GM12891 (cell line): ENCODE measurements at regions not wholly inside any gene's neighbourhood (a gene's known extent, or its start where the extent isn't known, plus 50 kb on each side); places are given as distances from the start of the nearest gene placed in this dataset.

ENCODE experiments used
- POLR2A ChIP-seq: IDR thresholded peaks from 2 replicates; pipeline ENCODE4 v1.6.1; 2011; ENCODE audit warnings: low read depth, low read length, control low read depth
- POLR2AphosphoS5 ChIP-seq: IDR thresholded peaks from 2 replicates; pipeline ENCODE4 v1.6.1; 2011; ENCODE audit warnings: low read depth, low read length, control low read depth
- POU2F2 ChIP-seq: IDR thresholded peaks from 2 replicates; pipeline ENCODE4 v1.6.1; 2011; ENCODE audit warnings: low read depth, mild to moderate bottlenecking, control low read depth, low read length, moderate library complexity
- SPI1 ChIP-seq: IDR thresholded peaks from 2 replicates; pipeline ENCODE4 v1.6.1; 2011; ENCODE audit warnings: low read depth, low read length, control low read depth
- TAF1 ChIP-seq: IDR thresholded peaks from 2 replicates; pipeline ENCODE4 v1.6.1; 2011; ENCODE audit warnings: low read depth, low read length, control low read depth

DNA sequence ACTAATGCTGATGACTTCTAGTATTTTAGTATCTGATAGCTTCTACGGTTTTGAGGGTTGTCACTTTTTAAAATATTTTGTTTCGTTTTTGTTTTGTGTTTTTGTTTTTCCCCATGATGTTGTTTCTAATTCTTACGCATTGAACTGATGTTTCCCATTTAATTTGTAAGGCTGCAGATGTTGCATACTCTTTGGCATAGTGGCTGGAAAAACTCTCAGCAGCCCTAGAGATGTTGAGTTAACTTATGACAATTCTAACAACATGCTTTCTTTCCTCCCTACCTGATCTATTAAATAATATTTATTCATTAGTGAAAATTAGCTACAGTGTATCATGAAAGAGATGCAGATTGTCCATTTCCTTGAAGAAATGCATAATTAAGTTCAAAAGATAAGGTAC is 559.3 kb upstream of the GRM7 start:
- no peak for TF ChIP-seq POU2F2
- TF ChIP-seq POLR2AphosphoS5: no peak
- no peak for TF ChIP-seq POLR2A
- TF ChIP-seq TAF1: no peak
- TF ChIP-seq SPI1: no peak
